CD14-positive monocyte (primary cell): ENCODE measurements at regions not wholly inside any gene's neighbourhood (a gene's known extent, or its start where the extent isn't known, plus 50 kb on each side); places are given as distances from the start of the nearest gene placed in this dataset.

Experiments used
- DNase-seq, 3 donors: peaks; one replicate each; pipeline ENCODE4 v3.0.0-alpha.2; 2011 to 2022
- H2AFZ ChIP-seq: 2 replicates; pipeline ENCODE4 v1.6.0; 2012; ENCODE audit warnings: mild to moderate bottlenecking, low read depth, low read length, inconsistent platforms; ENCODE audit not compliant: insufficient read depth, poor library complexity, severe bottlenecking
- H3K27ac ChIP-seq, 2 donors: 1 replicate in 1 of 2; 2 replicates in 1 of 2; pipeline ENCODE4 v1.5.1; 2012 to 2013; ENCODE audit warnings: low read length in 2 of 2, control low read depth in 1 of 2, inconsistent platforms in 1 of 2, low read depth in 1 of 2, mild to moderate bottlenecking in 1 of 2
- H3K27me3 ChIP-seq, 2 donors: one replicate each; pipeline versions ENCODE4 v1.6.0 to v1.6.1; 2011 to 2013; ENCODE audit warnings: low read length in 2 of 2; ENCODE audit not compliant: control insufficient read depth in 2 of 2, insufficient read depth in 2 of 2
- H3K36me3 ChIP-seq, 2 donors: replicated peaks in 1 of 2; 1 replicate in 1 of 2; 2 replicates in 1 of 2; pipeline versions ENCODE4 v1.5.1 to v1.6.1; 2012 to 2013; ENCODE audit warnings: low read length in 2 of 2, control low read depth in 1 of 2, inconsistent platforms in 1 of 2, mild to moderate bottlenecking in 1 of 2; ENCODE audit not compliant: insufficient read depth in 2 of 2, control insufficient read depth in 1 of 2
- H3K4me1 ChIP-seq, 2 donors: 1 replicate in 1 of 2; 2 replicates in 1 of 2; pipeline versions ENCODE4 v1.5.1 to v1.6.1; 2012 to 2013; ENCODE audit warnings: low read length in 2 of 2, control low read depth in 1 of 2, inconsistent platforms in 1 of 2, mild to moderate bottlenecking in 1 of 2, moderate library complexity in 1 of 2; ENCODE audit not compliant: insufficient read depth in 2 of 2, control insufficient read depth in 1 of 2
- H3K4me2 ChIP-seq: replicated peaks from 2 replicates; pipeline ENCODE3; 2012; ENCODE audit warnings: low read length, moderate library complexity, mild to moderate bottlenecking; ENCODE audit not compliant: poor library complexity, severe bottlenecking; ENCODE audit errors: extremely low read depth
- H3K4me3 ChIP-seq, 3 experiments: fragments of 200-600 bp in 1 of 3; sonication (generic) in 1 of 3; replicated peaks in 1 of 3; 1 replicate in 2 of 3; 2 replicates in 1 of 3; pipeline ENCODE4 v1.5.1; 2011 to 2013; ENCODE audit warnings: low read length in 3 of 3, mild to moderate bottlenecking in 3 of 3, control low read depth in 2 of 3, low read depth in 2 of 3, inconsistent platforms in 1 of 3, moderate library complexity in 1 of 3
- H3K79me2 ChIP-seq: 2 replicates; pipeline ENCODE4 v1.6.0; 2012; ENCODE audit warnings: mild to moderate bottlenecking, control low read depth, inconsistent platforms, low read length, moderate library complexity; ENCODE audit not compliant: insufficient read depth
- H3K9ac ChIP-seq: 2 replicates; pipeline ENCODE4 v1.6.0; 2017; ENCODE audit warnings: low read length, mild to moderate bottlenecking; ENCODE audit not compliant: insufficient read depth, poor library complexity, severe bottlenecking
- H3K9me3 ChIP-seq, 2 donors: replicated peaks in 1 of 2; 1 replicate in 1 of 2; 2 replicates in 1 of 2; pipeline versions ENCODE4 v1.5.1 to v1.6.1; 2012 to 2013; ENCODE audit warnings: low read length in 2 of 2, control low read depth in 1 of 2; ENCODE audit not compliant: control insufficient read depth in 1 of 2, insufficient read depth in 1 of 2
- H4K20me1 ChIP-seq: 2 replicates; pipeline ENCODE4 v1.6.0; 2012; ENCODE audit warnings: mild to moderate bottlenecking, low read length, control low read depth, moderate library complexity; ENCODE audit not compliant: insufficient read depth
- H3K27ac Mint-ChIP-seq, 7 donors: one replicate each; pipeline ENCODE4 v1.8.0; 2020; ENCODE audit warnings: mild to moderate bottlenecking in 7 of 7, mixed read lengths in 7 of 7, moderate library complexity in 6 of 7, inconsistent platforms in 2 of 7
- H3K27me3 Mint-ChIP-seq, 3 donors: one replicate each; pipeline ENCODE4 v1.8.0; 2021 to 2022; ENCODE audit warnings: low read depth in 3 of 3, mild to moderate bottlenecking in 3 of 3, mixed read lengths in 3 of 3, moderate library complexity in 3 of 3, inconsistent platforms in 1 of 3
- H3K36me3 Mint-ChIP-seq, 2 donors: one replicate each; pipeline ENCODE4 v1.8.0; 2020; ENCODE audit warnings: mixed read lengths in 2 of 2, inconsistent platforms in 1 of 2, mild to moderate bottlenecking in 1 of 2
- H3K4me1 Mint-ChIP-seq: one replicate; pipeline ENCODE4 v1.8.0; 2020; ENCODE audit warnings: mild to moderate bottlenecking, mixed read lengths
- H3K4me3 Mint-ChIP-seq, 2 donors: one replicate each; pipeline ENCODE4 v1.8.0; 2020; ENCODE audit warnings: mild to moderate bottlenecking in 2 of 2, mixed read lengths in 2 of 2, moderate library complexity in 1 of 2
- H3K9me3 Mint-ChIP-seq, 7 donors: one replicate each; pipeline ENCODE4 v1.8.0; 2020 to 2022; ENCODE audit warnings: mixed read lengths in 7 of 7, mild to moderate bottlenecking in 6 of 7, moderate library complexity in 6 of 7, inconsistent platforms in 2 of 7
- WGBS: methylation state at CpG from one replicate; pipeline ENCODE4 v1.1.5; 2013; ENCODE audit warnings: missing lambda C conversion rate; ENCODE audit not compliant: insufficient coverage; 5-methylcytosine and 5-hydroxymethylcytosine counted together
- intact Hi-C, 2 donors: fragments of 100-400 bp; cut with micrococcal nuclease; formaldehyde crosslinking; loops; one replicate each; pipeline versions ENCODE4 v1.15.0 to v1.15.1; 2023
- TF ChIP-seq, protein P1 (sequence below): fragments of 200-600 bp; IDR thresholded peaks from one replicate; pipeline ENCODE4 v1.8.0; 2022; ENCODE audit warnings: antibody characterized with exemption, mild to moderate bottlenecking

DNA sequence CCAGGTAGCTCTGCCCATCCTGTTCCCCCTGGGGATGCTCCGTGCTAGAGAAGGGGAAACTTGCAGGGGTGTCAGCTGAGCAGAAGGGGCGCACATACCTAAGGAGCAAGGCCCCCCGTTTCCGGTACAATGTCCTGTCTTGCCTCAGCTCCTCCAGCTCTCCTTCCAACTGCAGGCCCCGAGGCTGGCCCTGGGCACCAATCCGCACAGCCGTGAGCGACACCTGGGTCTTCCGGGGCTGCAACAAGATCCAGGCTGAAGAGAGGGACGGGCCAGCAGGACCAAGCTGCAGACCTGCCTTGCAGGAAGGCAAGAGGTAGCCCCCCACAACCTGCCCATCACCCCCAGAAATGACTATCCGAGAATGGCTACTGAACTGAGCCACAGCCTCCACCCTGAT lies 102.6 kb downstream of the RMI2 start:
- Histone ChIP-seq H3K27ac (no peak overlapping the region), H4K20me1 (no peaks in the 10 kb centered on the region), H3K4me3 (no peak overlapping the region), H2AFZ (no peak overlapping the region), H3K9ac (no peak overlapping the region), H3K36me3 (no peaks in the 10 kb centered on the region), H3K9me3 (no peaks in the 10 kb centered on the region), H3K27me3 (no peaks in the 10 kb centered on the region), H3K4me2 (no peak overlapping the region), H3K79me2 (no peaks in the 10 kb centered on the region), H3K4me1 (no peaks in the 10 kb centered on the region)
- H3K27ac Mint-ChIP-seq: no peak overlapping the region
- H3K9me3 Mint-ChIP-seq: no peaks in the 10 kb centered on the region
- H3K36me3 Mint-ChIP-seq: no peaks in the 10 kb centered on the region
- intact Hi-C loops: no loop called here
- 97% methylated on average over 10 of the region's 11 CpGs for WGBS
- H3K4me1 Mint-ChIP-seq: peaks cover 4% of the 10 kb centered on the region
- H3K4me3 Mint-ChIP-seq: no peak overlapping the region
- DNase-seq: no peak
- TF ChIP-seq, protein P1, sequence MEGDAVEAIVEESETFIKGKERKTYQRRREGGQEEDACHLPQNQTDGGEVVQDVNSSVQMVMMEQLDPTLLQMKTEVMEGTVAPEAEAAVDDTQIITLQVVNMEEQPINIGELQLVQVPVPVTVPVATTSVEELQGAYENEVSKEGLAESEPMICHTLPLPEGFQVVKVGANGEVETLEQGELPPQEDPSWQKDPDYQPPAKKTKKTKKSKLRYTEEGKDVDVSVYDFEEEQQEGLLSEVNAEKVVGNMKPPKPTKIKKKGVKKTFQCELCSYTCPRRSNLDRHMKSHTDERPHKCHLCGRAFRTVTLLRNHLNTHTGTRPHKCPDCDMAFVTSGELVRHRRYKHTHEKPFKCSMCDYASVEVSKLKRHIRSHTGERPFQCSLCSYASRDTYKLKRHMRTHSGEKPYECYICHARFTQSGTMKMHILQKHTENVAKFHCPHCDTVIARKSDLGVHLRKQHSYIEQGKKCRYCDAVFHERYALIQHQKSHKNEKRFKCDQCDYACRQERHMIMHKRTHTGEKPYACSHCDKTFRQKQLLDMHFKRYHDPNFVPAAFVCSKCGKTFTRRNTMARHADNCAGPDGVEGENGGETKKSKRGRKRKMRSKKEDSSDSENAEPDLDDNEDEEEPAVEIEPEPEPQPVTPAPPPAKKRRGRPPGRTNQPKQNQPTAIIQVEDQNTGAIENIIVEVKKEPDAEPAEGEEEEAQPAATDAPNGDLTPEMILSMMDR: no peak
- H3K27me3 Mint-ChIP-seq: peaks cover 0 to 1% (median 0%) of the 10 kb centered on the region in 3 donors

DNA sequence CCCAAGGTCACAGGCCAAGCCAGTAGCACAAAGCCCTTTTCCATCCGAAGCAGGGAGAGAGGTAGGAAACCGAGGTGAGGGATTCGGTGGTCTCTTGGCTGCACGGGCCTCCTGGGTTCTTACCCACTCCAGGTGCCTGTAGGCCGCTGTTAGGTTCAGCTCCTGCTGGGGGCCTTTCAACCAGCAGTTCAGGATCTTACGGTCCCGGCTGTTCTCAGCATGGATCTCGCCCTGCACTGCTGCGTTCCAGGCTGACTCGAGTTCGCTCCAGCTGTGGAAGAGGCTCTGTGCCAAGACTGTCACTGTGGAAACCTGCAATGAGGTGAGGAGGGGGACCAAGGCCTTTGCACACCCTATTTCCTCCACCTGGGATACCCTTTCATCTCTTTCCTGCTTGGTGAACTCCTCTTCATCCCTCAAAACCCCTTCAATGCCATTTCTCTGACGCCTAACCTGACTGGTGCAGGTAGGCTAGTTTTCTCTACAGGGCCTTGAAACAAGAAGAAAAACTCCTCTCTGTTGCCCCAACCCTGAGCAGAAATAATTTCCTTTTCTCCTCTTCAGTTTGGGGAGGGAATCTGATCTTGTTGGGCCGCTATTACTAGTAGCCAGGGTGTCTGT lies 103.6 kb downstream of the RMI2 start:
- Mint-ChIP-seq H3K27me3 (peaks cover 0 to 2% (median 1%) of the 10 kb centered on the region in 3 donors), H3K9me3 (no peaks in the 10 kb centered on the region), H3K4me1 (peaks cover 4% of the 10 kb centered on the region), H3K4me3 (no peak overlapping the region), H3K27ac (no peak overlapping the region), H3K36me3 (no peaks in the 10 kb centered on the region)
- no peak overlapping the region for H3K4me3 ChIP-seq
- no peak overlapping the region for H3K4me2 ChIP-seq
- no peaks in the 10 kb centered on the region for H3K36me3 ChIP-seq
- no peak overlapping the region for H3K27ac ChIP-seq
- H4K20me1 ChIP-seq: no peaks in the 10 kb centered on the region
- no peak overlapping the region for H3K9ac ChIP-seq
- H3K27me3 ChIP-seq: no peaks in the 10 kb centered on the region
- H3K4me1 ChIP-seq: no peaks in the 10 kb centered on the region
- TF ChIP-seq, protein P1: no peak
- no peak overlapping the region for H2AFZ ChIP-seq
- WGBS: 100% methylated on average over 8 of the region's 13 CpGs
- no peaks in the 10 kb centered on the region for H3K9me3 ChIP-seq
- no peak for DNase-seq
- no peaks in the 10 kb centered on the region for H3K79me2 ChIP-seq
- intact Hi-C loops: no loop called here
